ENCODE measurements at regions not wholly inside any gene's neighbourhood (a gene's known extent, or its start where the extent isn't known, plus 50 kb on each side); places are given as distances from the start of the nearest gene placed in this dataset.
A peak's percentile ranks its signal among the peaks of the same experiment; 100 is the strongest.

DNA sequence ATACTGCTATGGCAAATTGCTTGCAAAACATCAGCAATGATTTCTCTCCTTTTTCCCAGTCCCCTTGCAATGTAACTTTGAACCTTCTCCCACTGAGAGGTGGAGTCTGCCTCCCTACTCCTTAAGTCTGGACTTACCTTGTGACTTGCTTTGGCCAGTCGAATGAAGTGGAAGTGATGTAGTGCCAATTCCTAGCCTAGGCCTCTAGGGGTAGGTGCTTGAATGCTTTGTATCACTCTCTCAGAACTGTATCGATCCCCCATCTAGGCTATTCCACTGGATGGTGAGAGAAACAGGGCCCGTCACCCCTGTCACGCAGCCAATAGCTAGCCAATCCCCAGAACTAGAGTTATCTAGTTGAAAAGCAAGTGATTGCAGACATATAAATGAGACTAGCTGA lies 238.6 kb downstream of the BTBD3 start:
- Histone ChIP-seq H4K20me1 (ENCODE audit: insufficient read depth, poor library complexity, severe bottlenecking) (no peaks in the 10 kb centered on the region), H3K79me2 (no peaks in the 10 kb centered on the region), H3K27me3 (no peaks in the 10 kb centered on the region), H3K9me3 (ENCODE audit: low read depth) (no peaks in the 10 kb centered on the region), H3K4me2 (no peak overlapping the region), H3K27ac (no peak overlapping the region), H3K9me2 (replicated peaks; ENCODE audit: insufficient read depth) (no peaks in the 10 kb centered on the region), H3K4me1 (ENCODE audit: insufficient read depth) (no peaks in the 10 kb centered on the region), H3K36me3 (replicated peaks; ENCODE audit: insufficient read depth, low read depth) (no peaks in the 10 kb centered on the region), H3K4me3 (no peak overlapping the region), H2AFZ (no peak overlapping the region)
- DNase-seq (ENCODE audit: low spot score), result no peak
- TF ChIP-seq EZH2phosphoT487 (IDR thresholded peaks at IDR 0.05; ENCODE audit: low read depth, severe bottlenecking, unreplicated experiment), result no peak
- 94% methylated on average over 4 of the region's 4 CpGs for WGBS (ENCODE audit: low lambda C conversion rate, missing lambda C conversion rate)

DNA sequence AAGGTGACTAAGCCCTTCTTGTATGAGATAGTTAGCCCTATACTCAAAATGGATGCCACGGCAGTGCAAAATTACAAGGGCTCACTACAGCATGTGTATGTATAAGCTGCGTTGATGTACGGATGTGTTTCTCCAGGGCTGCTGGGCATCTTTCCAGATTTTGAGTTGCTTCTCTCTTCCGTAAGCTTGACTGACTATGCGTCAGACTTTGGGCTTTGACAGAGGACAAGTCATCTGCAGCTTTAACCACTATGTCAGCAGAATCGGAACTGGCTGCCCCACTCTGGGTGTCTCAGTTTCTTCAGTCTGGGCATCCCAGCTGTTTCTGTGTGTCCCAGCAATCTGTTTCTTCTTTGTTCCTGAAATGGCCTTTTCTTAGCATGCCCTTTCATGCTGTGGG lies 241.6 kb downstream of the BTBD3 start:
- H4K20me1 ChIP-seq (ENCODE audit: insufficient read depth, poor library complexity, severe bottlenecking), result no peaks in the 10 kb centered on the region
- no peak overlapping the region for H2AFZ ChIP-seq
- H3K4me3 ChIP-seq, result no peak overlapping the region
- no peak overlapping the region for H3K27ac ChIP-seq
- no peaks in the 10 kb centered on the region for H3K36me3 ChIP-seq (replicated peaks; ENCODE audit: insufficient read depth, low read depth)
- H3K4me2 ChIP-seq, result no peak overlapping the region
- H3K9me2 ChIP-seq (replicated peaks; ENCODE audit: insufficient read depth), result no peaks in the 10 kb centered on the region
- no peak for DNase-seq (ENCODE audit: low spot score)
- H3K9me3 ChIP-seq (ENCODE audit: low read depth), result no peaks in the 10 kb centered on the region
- H3K4me1 ChIP-seq (ENCODE audit: insufficient read depth), result no peaks in the 10 kb centered on the region
- no peaks in the 10 kb centered on the region for H3K27me3 ChIP-seq
- no peaks in the 10 kb centered on the region for H3K79me2 ChIP-seq
- 94% methylated on average over 6 of the region's 6 CpGs for WGBS (ENCODE audit: low lambda C conversion rate, missing lambda C conversion rate)
- TF ChIP-seq, protein P1, sequence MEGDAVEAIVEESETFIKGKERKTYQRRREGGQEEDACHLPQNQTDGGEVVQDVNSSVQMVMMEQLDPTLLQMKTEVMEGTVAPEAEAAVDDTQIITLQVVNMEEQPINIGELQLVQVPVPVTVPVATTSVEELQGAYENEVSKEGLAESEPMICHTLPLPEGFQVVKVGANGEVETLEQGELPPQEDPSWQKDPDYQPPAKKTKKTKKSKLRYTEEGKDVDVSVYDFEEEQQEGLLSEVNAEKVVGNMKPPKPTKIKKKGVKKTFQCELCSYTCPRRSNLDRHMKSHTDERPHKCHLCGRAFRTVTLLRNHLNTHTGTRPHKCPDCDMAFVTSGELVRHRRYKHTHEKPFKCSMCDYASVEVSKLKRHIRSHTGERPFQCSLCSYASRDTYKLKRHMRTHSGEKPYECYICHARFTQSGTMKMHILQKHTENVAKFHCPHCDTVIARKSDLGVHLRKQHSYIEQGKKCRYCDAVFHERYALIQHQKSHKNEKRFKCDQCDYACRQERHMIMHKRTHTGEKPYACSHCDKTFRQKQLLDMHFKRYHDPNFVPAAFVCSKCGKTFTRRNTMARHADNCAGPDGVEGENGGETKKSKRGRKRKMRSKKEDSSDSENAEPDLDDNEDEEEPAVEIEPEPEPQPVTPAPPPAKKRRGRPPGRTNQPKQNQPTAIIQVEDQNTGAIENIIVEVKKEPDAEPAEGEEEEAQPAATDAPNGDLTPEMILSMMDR (IDR thresholded peaks at IDR 0.05; ENCODE audit: poor library complexity), result no peak
- no peak for TF ChIP-seq EZH2phosphoT487 (IDR thresholded peaks at IDR 0.05; ENCODE audit: low read depth, severe bottlenecking, unreplicated experiment)
- TF ChIP-seq EZH2 (IDR thresholded peaks at IDR 0.05; ENCODE audit: borderline replicate concordance), result no peak

DNA sequence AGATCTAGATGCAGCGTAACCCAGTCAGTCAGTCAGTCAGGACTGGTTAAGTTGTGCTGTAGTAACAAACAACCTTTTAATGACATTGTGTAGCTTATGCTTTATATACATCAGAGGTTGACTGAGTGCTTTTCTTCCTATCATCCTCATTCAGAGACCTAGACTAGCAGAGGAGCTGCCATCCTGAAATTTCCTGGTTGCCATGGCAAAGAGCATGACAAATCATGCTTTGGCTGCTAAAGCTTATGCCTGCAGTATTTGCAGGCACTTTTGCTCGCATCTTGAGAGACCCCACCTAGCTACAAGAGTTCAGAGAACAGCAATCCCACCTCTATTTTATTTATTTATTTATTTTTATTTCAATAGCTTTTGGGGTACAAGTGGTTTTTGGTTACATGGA lies 244.0 kb downstream of the BTBD3 start:
- no peaks in the 10 kb centered on the region for H3K36me3 ChIP-seq (replicated peaks; ENCODE audit: insufficient read depth, low read depth)
- H3K9me2 ChIP-seq (replicated peaks; ENCODE audit: insufficient read depth), result no peaks in the 10 kb centered on the region
- H3K4me2 ChIP-seq, result no peak overlapping the region
- TF ChIP-seq EZH2 (IDR thresholded peaks at IDR 0.05; ENCODE audit: borderline replicate concordance) (no peak), EZH2phosphoT487 (IDR thresholded peaks at IDR 0.05; ENCODE audit: low read depth, severe bottlenecking, unreplicated experiment) (no peak)
- TF ChIP-seq, protein P1 (IDR thresholded peaks at IDR 0.05; ENCODE audit: poor library complexity), result no peak
- H3K79me2 ChIP-seq, result no peaks in the 10 kb centered on the region
- H3K4me3 ChIP-seq, result no peak overlapping the region
- DNase-seq (ENCODE audit: low spot score), result no peak
- no peak overlapping the region for H3K27ac ChIP-seq
- H4K20me1 ChIP-seq (ENCODE audit: insufficient read depth, poor library complexity, severe bottlenecking), result no peaks in the 10 kb centered on the region
- no peaks in the 10 kb centered on the region for H3K9me3 ChIP-seq (ENCODE audit: low read depth)
- H3K27me3 ChIP-seq, result no peaks in the 10 kb centered on the region
- H3K4me1 ChIP-seq (ENCODE audit: insufficient read depth), result no peaks in the 10 kb centered on the region
- 92% methylated on average over 2 of the region's 2 CpGs for WGBS (ENCODE audit: low lambda C conversion rate, missing lambda C conversion rate)
- no peak overlapping the region for H2AFZ ChIP-seq

DNA sequence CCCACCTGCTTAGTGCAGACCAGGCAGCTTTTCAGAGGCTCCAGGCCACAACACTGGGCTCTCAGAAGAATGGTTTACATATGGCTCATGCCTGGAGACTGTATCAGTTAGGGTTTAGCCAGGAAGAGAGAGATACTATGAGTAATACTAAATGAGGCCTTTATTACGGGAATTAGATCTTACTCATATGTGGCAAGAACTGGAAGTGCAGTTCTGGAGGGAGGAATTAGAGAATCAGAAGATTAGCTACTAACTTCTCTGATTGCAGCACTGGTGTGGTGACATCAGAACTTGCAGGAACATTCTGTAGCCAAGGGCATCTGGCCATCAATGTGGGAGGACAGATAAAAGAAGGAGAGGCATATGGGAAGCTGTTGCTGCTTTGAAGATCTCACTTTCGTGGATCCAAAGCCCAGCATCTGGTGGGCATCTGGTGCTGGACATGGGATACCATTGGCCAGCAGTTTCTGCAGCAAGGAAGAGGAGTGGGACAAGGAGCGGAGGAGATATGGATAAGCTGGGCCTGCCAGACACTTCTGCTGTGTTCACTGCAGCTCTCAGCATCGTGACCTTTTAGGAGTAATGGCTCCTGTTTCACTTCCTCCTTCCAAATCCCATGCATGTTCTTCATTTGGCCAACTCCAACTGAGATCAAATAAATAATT lies 248.5 kb downstream of the BTBD3 start:
- no peak overlapping the region for H3K4me3 ChIP-seq
- H3K9me2 ChIP-seq (replicated peaks; ENCODE audit: insufficient read depth), result no peaks in the 10 kb centered on the region
- TF ChIP-seq, protein P1 (IDR thresholded peaks at IDR 0.05; ENCODE audit: poor library complexity), result no peak
- TF ChIP-seq EZH2 (IDR thresholded peaks at IDR 0.05; ENCODE audit: borderline replicate concordance) (no peak), EZH2phosphoT487 (IDR thresholded peaks at IDR 0.05; ENCODE audit: low read depth, severe bottlenecking, unreplicated experiment) (no peak)
- H3K4me2 ChIP-seq, result no peak overlapping the region
- no peaks in the 10 kb centered on the region for H3K4me1 ChIP-seq (ENCODE audit: insufficient read depth)
- no peaks in the 10 kb centered on the region for H3K79me2 ChIP-seq
- 74% methylated on average over 4 of the region's 4 CpGs for WGBS (ENCODE audit: low lambda C conversion rate, missing lambda C conversion rate)
- H3K9me3 ChIP-seq (ENCODE audit: low read depth), result peaks cover 7% of the 10 kb centered on the region
- no peaks in the 10 kb centered on the region for H3K27me3 ChIP-seq
- H3K27ac ChIP-seq, result peak overlapping the region; percentile 72
- no peaks in the 10 kb centered on the region for H3K36me3 ChIP-seq (replicated peaks; ENCODE audit: insufficient read depth, low read depth)
- no peak overlapping the region for H2AFZ ChIP-seq
- H4K20me1 ChIP-seq (ENCODE audit: insufficient read depth, poor library complexity, severe bottlenecking), result no peaks in the 10 kb centered on the region
- peak; percentile 66 for DNase-seq (ENCODE audit: low spot score)

Measured in hepatocyte (in vitro differentiated cells).